ENCODE measurements at regions not wholly inside any gene's neighbourhood (a gene's known extent, or its start where the extent isn't known, plus 50 kb on each side); places are given as distances from the start of the nearest gene placed in this dataset.

GRCh38 chr4:159021597-159022385 lies 81.1 kb upstream of the RAPGEF2 start:
- no peaks in the 10 kb centered on the region for H3K9me3 ChIP-seq
- no peak overlapping the region for H3K4me3 ChIP-seq (replicated peaks in 1 of 3)
- H3K36me3 ChIP-seq: no peaks in the 10 kb centered on the region
- DNase-seq: no peak
- H3K27me3 ChIP-seq: no peaks in the 10 kb centered on the region
- intact Hi-C loops (cut with DNase I): no loop called here
- TF ChIP-seq CTCF (IDR thresholded peaks at IDR 0.05) (no peak), POLR2A (IDR thresholded peaks at IDR 0.05) (no peak)
- WGBS, 2 donors: 83 to 86% methylated on average over 6 of the region's 6 CpGs
- H3K27ac ChIP-seq: no peak overlapping the region
- H3K4me1 ChIP-seq: peaks cover 0 to under 1% of the 10 kb centered on the region in 2 donors

DNA sequence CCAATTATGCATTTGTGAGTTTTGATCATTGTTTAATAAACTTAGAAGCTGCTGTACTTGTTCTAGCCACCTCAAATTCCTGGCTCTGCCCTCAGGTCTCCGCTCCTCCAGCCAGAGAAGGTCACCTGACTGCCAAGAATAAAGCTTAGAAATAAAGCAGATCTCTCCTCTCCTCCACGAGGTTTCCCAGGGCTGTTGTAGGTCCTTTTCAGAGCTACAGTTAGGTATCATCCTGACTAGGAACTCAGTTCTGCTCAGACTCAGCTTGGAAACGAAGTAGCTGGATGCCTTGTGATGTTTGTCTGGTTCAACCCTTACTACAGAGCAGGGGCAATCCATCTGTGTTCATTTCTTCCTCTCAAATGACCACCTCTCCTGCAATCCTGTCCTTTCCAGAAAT lies 79.1 kb upstream of the RAPGEF2 start:
- Histone ChIP-seq H3K4me1 (no peaks in the 10 kb centered on the region), H3K9me3 (no peaks in the 10 kb centered on the region), H3K27me3 (no peaks in the 10 kb centered on the region), H3K4me3 (replicated peaks in 1 of 3) (no peak overlapping the region), H3K27ac (no peak overlapping the region), H3K36me3 (no peaks in the 10 kb centered on the region)
- peak in 1 of 2 donors; percentile 5 for DNase-seq
- no peak for TF ChIP-seq CTCF (IDR thresholded peaks at IDR 0.05)
- no peak for TF ChIP-seq POLR2A (IDR thresholded peaks at IDR 0.05)
- 61 to 64% methylated on average over 3 of the region's 3 CpGs for WGBS, 2 donors
- intact Hi-C loops (cut with DNase I): no loop called here

DNA sequence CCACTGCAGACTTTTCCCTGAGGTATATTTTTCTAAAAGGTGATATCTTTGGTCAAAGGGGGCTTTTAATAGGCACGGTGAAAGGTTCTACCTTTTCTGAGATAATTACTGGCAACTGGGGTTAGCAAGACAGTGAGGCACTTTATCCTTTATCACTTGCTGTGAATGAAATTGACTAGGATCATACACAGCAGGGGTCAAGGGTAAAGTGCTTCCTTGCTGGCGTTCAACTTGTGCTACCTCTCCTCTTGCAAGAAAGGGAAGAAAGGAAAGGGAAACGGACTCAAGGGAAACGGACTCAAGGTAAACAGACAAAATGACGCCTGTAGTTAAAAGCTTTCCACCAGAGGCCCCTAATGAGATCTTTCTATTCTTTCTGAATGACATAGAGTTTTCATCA lies 78.6 kb upstream of the RAPGEF2 start:
- WGBS, 2 donors: 75 to 76% methylated on average over 5 of the region's 5 CpGs
- intact Hi-C loops (cut with DNase I): no loop called here
- TF ChIP-seq POLR2A (IDR thresholded peaks at IDR 0.05) (no peak), CTCF (IDR thresholded peaks at IDR 0.05) (no peak)
- Histone ChIP-seq H3K36me3 (no peaks in the 10 kb centered on the region), H3K4me3 (replicated peaks in 1 of 3) (no peak overlapping the region), H3K9me3 (no peaks in the 10 kb centered on the region), H3K4me1 (no peaks in the 10 kb centered on the region), H3K27me3 (no peaks in the 10 kb centered on the region), H3K27ac (no peak overlapping the region)
- no peak for DNase-seq

DNA sequence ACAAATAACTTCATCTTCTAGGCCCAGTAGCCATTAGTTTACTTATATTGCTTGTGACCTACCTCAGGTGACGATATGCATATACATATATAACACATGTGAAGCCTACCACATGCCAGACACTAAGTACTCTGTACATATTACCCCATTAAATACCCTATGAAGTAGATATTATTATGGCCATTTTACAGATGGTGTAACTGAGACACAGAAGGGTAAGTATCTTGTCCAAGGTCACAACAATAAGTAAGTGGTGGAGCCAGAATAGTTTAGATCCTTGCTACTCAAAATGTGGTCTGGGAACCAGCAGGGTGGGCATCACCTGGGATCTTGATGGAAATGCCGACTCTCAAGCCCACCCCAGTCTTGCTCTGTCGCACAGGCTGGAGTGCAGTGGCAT lies 78.1 kb upstream of the RAPGEF2 start:
- DNase-seq: no peak
- no peaks in the 10 kb centered on the region for H3K9me3 ChIP-seq
- intact Hi-C loops (cut with DNase I): no loop called here
- no peak overlapping the region for H3K4me3 ChIP-seq (replicated peaks in 1 of 3)
- no peaks in the 10 kb centered on the region for H3K4me1 ChIP-seq
- H3K36me3 ChIP-seq: no peaks in the 10 kb centered on the region
- H3K27ac ChIP-seq: no peak overlapping the region
- no peaks in the 10 kb centered on the region for H3K27me3 ChIP-seq
- no peak for TF ChIP-seq CTCF (IDR thresholded peaks at IDR 0.05)
- TF ChIP-seq POLR2A (IDR thresholded peaks at IDR 0.05): no peak
- WGBS, 2 donors: 83 to 92% methylated on average over 3 of the region's 3 CpGs

- intact Hi-C loops (cut with DNase I): no loop called here
- Histone ChIP-seq H3K27me3 (no peaks in the 10 kb centered on the region), H3K4me1 (no peaks in the 10 kb centered on the region), H3K9me3 (no peaks in the 10 kb centered on the region), H3K4me3 (replicated peaks in 1 of 3) (no peak overlapping the region), H3K27ac (no peak overlapping the region), H3K36me3 (no peaks in the 10 kb centered on the region)
- no peak for DNase-seq
- no peak for TF ChIP-seq CTCF (IDR thresholded peaks at IDR 0.05)
- TF ChIP-seq POLR2A (IDR thresholded peaks at IDR 0.05): no peak
These were observed 76.5 kb upstream of the RAPGEF2 start for GRCh38 chr4:159026329-159026728.
